ENCODE measurements at regions not wholly inside any gene's neighbourhood (a gene's known extent, or its start where the extent isn't known, plus 50 kb on each side); places are given as distances from the start of the nearest gene placed in this dataset.

DNA sequence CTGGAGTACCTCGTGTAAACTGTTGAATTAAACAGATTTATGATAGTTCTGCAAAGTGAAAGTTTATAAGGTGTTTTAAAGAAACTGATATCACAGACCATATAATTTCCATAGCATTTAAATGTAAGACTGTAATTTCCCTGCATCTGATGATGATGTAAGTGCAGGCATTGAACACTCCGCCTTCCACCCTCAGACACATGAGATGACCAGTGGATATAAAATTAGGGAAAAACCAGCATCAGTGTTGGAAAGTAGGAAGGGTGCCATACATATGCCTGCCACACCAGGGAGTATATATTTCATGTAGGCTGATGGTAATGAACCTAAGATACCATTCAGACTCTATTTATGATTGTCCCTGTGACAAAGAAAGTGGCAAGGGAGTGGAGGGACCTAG lies 519.2 kb downstream of the ACTL7B start:
- no peak for TF ChIP-seq ZFX (IDR thresholded peaks at IDR 0.05; ENCODE audit: borderline replicate concordance)
- TF ChIP-seq, protein P1, sequence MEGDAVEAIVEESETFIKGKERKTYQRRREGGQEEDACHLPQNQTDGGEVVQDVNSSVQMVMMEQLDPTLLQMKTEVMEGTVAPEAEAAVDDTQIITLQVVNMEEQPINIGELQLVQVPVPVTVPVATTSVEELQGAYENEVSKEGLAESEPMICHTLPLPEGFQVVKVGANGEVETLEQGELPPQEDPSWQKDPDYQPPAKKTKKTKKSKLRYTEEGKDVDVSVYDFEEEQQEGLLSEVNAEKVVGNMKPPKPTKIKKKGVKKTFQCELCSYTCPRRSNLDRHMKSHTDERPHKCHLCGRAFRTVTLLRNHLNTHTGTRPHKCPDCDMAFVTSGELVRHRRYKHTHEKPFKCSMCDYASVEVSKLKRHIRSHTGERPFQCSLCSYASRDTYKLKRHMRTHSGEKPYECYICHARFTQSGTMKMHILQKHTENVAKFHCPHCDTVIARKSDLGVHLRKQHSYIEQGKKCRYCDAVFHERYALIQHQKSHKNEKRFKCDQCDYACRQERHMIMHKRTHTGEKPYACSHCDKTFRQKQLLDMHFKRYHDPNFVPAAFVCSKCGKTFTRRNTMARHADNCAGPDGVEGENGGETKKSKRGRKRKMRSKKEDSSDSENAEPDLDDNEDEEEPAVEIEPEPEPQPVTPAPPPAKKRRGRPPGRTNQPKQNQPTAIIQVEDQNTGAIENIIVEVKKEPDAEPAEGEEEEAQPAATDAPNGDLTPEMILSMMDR (IDR thresholded peaks at IDR 0.05): no peak
- H3K27ac ChIP-seq: no peak overlapping the region

DNA sequence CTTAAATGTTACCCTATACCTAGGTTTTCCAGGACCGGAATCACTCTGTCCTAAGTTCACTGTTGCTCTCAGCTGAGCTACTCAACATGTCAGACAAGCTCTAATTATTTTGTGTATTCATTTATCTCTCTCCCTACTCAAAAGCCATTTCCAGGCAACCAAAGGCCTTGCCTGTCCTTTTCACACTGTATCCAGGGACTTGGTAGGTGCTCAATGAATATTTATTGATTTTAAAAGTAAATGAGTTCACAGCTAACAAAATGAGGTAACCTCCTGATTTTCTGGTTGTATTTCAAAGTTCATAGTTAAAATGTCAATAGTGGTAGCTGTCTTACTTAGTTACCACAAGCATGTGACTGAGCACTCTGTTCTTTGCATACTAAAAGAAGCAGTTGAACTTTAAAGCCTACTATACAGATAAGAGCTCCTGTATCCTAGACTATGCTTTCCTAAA lies 522.2 kb downstream of the ACTL7B start:
- TF ChIP-seq, protein P1 (IDR thresholded peaks at IDR 0.05): no peak
- TF ChIP-seq ZFX (IDR thresholded peaks at IDR 0.05; ENCODE audit: borderline replicate concordance): no peak
- H3K27ac ChIP-seq: no peak overlapping the region

DNA sequence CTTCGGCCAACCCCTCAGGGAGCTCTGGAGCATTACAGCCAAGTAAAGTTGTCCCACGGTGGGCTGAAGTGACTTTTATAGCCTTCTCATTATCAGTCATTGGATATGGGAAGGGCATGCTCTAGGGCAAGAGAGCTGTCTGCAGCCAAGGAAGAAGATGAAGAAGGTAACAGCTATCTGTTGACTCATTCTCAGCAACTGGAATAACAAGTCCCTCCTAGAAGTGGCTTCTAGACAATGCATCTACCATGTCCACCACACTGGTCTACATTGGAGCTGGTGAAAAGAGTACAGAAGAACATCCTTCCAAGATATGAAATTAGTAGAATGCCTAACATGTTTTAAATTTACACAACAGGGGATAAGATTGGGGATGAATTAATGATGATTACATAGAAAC lies 524.2 kb downstream of the ACTL7B start:
- no peak overlapping the region for H3K27ac ChIP-seq
- TF ChIP-seq ZFX (IDR thresholded peaks at IDR 0.05; ENCODE audit: borderline replicate concordance): no peak

DNA sequence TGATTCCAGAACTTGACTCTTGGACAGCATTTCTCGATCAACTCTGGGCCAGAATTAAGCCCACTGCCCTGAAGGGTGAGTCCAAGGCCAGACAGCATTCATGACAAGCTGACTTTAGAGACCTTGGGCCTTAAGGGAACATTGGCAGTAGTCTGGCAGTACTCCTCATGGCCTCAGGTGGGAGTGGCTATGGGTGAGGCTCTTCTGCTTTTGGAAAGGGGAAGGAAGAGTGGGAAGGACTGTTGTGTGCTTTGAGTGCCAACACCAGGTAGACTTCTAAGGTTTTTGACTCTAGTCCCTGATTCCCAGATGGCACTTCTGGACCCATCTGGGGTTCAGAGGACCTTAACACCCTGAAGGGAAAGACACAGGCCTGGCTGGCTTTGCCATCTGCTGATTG lies 530.4 kb downstream of the ACTL7B start:
- H3K27ac ChIP-seq: no peak overlapping the region
- no peak for TF ChIP-seq ZFX (IDR thresholded peaks at IDR 0.05; ENCODE audit: borderline replicate concordance)
- TF ChIP-seq, protein P1 (IDR thresholded peaks at IDR 0.05): no peak

DNA sequence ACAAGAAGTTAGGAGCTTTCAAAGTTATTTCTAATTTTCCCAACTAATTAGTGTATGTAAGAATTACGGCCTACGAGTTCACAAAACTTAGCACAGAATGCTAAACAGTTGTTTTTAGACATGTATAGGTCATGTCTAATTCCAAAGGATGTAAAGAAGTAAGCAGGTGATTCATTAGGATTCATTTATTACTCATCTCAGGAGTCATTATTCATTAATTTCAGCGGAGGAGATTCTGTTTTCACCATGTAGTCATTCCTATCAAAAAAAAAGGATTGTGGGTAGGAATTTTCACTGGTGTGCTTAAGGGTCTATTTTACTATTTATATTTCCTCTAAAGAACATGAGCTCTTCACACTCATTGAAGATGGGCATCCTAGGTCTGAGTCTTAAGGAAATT lies 532.2 kb downstream of the ACTL7B start:
- TF ChIP-seq, protein P1 (IDR thresholded peaks at IDR 0.05): no peak
- TF ChIP-seq ZFX (IDR thresholded peaks at IDR 0.05; ENCODE audit: borderline replicate concordance): no peak
- H3K27ac ChIP-seq: no peak overlapping the region

DNA sequence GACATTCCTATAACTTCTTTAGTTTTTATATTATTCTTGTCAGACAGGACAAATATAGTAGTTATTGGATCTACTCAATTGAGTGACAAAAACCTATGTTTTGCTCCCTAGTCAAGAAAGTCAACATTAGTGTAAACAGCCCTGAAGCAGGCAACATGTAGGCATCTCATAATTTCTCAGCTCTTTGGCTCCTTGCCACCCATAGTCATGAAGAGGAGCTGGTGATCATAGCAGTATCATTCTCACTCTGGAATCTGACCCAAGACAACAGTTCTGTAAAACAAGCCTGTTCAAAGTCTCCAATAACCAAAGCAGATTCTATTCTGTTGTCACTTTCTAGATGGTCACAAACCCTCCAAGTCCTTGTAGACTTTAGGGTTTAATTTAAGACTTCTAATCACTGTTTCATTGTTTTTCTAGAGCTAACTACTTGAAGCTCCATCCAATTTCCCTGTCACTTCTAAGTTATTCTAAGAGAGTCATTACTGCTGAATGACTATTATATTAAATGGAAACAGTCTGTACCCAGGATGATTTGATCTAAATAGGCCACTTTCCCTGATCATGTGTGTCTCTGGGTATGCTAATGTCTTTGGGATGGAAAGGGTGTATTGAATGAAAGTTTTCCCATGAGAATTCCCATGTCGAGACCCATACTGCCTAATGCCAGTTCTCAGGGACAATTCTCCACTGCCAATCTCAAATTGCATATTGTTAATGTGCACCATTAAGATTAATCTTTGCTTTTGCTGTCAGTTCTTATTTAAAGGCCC lies 533.3 kb downstream of the ACTL7B start:
- H3K27ac ChIP-seq: no peak overlapping the region
- TF ChIP-seq, protein P1 (IDR thresholded peaks at IDR 0.05): no peak
- TF ChIP-seq ZFX (IDR thresholded peaks at IDR 0.05; ENCODE audit: borderline replicate concordance): no peak

DNA sequence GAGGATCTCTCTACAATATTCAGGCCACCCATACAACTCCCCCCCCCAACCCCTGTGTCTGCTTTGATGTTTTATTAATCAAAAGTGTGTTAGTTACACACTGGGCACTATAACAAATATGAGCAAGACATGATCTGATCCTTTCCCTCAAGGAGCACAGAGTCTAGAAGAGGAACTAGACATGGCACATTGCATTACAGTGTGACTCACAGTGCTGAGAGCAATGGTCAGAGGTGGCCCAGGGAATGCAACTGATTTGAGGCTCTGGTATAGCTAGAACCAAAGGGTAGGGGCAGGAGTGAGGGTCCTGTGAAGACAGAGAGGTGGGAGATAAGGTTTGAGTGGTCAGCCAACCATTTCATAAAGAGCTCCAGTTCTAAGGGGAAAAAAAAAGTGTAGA lies 539.2 kb downstream of the ACTL7B start:
- H3K27ac ChIP-seq: no peak overlapping the region
- TF ChIP-seq, protein P1 (IDR thresholded peaks at IDR 0.05): no peak
- no peak for TF ChIP-seq ZFX (IDR thresholded peaks at IDR 0.05; ENCODE audit: borderline replicate concordance)

Measured in 22Rv1 (cell line).